Panc1 (cell line): ENCODE measurements at regions not wholly inside any gene's neighbourhood (a gene's known extent, or its start where the extent isn't known, plus 50 kb on each side); places are given as distances from the start of the nearest gene placed in this dataset.

Source experiments
- POLR2AphosphoS5 ChIP-seq: IDR thresholded peaks from 2 replicates; pipeline ENCODE4 v1.6.1; 2012; ENCODE audit warnings: mild to moderate bottlenecking, low read depth, low read length, moderate library complexity
- SIN3A ChIP-seq: IDR thresholded peaks from 2 replicates; pipeline ENCODE4 v1.6.1; 2012; ENCODE audit warnings: low read depth, mild to moderate bottlenecking, low read length, moderate library complexity, borderline replicate concordance; ENCODE audit not compliant: insufficient read depth
- TCF7L2 ChIP-seq: IDR thresholded peaks from 2 replicates; pipeline ENCODE4 v1.6.1; 2011; ENCODE audit warnings: mild to moderate bottlenecking, low read depth, low read length, inconsistent platforms
- TF ChIP-seq, protein P1 (sequence below): fragments of 450-650 bp; IDR thresholded peaks from 2 replicates; pipeline ENCODE4 v1.5.1; 2017; ENCODE audit warnings: mild to moderate bottlenecking
- TF ChIP-seq, protein P2 (sequence below), 2 experiments: IDR thresholded peaks; 2 replicates each; pipeline ENCODE4 v1.6.1; 2011 to 2012; ENCODE audit warnings: low read depth in 2 of 2, control low read depth in 1 of 2, low read length in 1 of 2, mild to moderate bottlenecking in 1 of 2, moderate library complexity in 1 of 2; ENCODE audit not compliant: insufficient read depth in 1 of 2

DNA sequence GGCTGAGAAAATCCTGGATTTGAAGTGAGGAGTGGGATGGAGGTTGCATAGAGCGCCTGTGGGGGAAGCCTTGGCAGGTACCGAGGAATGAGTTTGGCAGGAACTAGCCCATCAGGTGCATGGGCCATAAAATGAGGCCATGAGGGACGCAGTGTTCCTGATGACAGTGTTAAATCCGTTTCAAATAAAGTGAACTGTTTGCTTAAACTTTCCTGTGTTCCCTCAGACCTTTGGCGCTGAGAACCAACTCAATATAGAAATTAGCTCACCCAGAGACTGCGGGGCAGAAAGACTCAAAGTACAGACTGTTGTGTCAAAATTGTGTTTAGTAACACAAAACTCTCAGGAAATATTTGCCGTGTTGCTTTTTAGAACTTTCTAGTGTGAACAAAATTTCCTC, 250.0 kb upstream of the NR3C2 start:
- TF ChIP-seq, protein P1, sequence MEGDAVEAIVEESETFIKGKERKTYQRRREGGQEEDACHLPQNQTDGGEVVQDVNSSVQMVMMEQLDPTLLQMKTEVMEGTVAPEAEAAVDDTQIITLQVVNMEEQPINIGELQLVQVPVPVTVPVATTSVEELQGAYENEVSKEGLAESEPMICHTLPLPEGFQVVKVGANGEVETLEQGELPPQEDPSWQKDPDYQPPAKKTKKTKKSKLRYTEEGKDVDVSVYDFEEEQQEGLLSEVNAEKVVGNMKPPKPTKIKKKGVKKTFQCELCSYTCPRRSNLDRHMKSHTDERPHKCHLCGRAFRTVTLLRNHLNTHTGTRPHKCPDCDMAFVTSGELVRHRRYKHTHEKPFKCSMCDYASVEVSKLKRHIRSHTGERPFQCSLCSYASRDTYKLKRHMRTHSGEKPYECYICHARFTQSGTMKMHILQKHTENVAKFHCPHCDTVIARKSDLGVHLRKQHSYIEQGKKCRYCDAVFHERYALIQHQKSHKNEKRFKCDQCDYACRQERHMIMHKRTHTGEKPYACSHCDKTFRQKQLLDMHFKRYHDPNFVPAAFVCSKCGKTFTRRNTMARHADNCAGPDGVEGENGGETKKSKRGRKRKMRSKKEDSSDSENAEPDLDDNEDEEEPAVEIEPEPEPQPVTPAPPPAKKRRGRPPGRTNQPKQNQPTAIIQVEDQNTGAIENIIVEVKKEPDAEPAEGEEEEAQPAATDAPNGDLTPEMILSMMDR, result no peak
- TF ChIP-seq POLR2AphosphoS5, result no peak
- TF ChIP-seq, protein P2, sequence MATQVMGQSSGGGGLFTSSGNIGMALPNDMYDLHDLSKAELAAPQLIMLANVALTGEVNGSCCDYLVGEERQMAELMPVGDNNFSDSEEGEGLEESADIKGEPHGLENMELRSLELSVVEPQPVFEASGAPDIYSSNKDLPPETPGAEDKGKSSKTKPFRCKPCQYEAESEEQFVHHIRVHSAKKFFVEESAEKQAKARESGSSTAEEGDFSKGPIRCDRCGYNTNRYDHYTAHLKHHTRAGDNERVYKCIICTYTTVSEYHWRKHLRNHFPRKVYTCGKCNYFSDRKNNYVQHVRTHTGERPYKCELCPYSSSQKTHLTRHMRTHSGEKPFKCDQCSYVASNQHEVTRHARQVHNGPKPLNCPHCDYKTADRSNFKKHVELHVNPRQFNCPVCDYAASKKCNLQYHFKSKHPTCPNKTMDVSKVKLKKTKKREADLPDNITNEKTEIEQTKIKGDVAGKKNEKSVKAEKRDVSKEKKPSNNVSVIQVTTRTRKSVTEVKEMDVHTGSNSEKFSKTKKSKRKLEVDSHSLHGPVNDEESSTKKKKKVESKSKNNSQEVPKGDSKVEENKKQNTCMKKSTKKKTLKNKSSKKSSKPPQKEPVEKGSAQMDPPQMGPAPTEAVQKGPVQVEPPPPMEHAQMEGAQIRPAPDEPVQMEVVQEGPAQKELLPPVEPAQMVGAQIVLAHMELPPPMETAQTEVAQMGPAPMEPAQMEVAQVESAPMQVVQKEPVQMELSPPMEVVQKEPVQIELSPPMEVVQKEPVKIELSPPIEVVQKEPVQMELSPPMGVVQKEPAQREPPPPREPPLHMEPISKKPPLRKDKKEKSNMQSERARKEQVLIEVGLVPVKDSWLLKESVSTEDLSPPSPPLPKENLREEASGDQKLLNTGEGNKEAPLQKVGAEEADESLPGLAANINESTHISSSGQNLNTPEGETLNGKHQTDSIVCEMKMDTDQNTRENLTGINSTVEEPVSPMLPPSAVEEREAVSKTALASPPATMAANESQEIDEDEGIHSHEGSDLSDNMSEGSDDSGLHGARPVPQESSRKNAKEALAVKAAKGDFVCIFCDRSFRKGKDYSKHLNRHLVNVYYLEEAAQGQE (IDR thresholded peaks at IDR 0.05; ENCODE audit: insufficient read depth in 1 of 2, low read depth in 2 of 2, low read length in 1 of 2), result no peak
- TF ChIP-seq SIN3A, result no peak
- TF ChIP-seq TCF7L2, result no peak
